Heart right ventricle (tissue), 16 donors: ENCODE measurements at regions not wholly inside any gene's neighbourhood (a gene's known extent, or its start where the extent isn't known, plus 50 kb on each side); places are given as distances from the start of the nearest gene placed in this dataset.

Experiments
- ATAC-seq, 8 donors: fragments of 200-7000 bp; cut with Tn5 transposase; one replicate each; pipeline ENCODE4 v1.9.1; 2020; ENCODE audit warnings: mild to moderate bottlenecking in 8 of 8, moderate library complexity in 8 of 8, moderate number of reproducible peaks in 1 of 8
- DNase-seq, 2 donors: peaks; one replicate each; pipeline ENCODE4 v3.0.0-alpha.2; 2020
- H3K27ac ChIP-seq, 10 donors: fragments of 200-600 bp; sonication (generic) in 2 of 10; one replicate each; pipeline versions ENCODE4 v1.5.0 to v1.8.0; 2020 to 2022; ENCODE audit warnings: mild to moderate bottlenecking in 3 of 10
- H3K27me3 ChIP-seq, 7 donors: fragments of 200-600 bp; one replicate each; pipeline ENCODE4 v1.8.0; 2021 to 2022; ENCODE audit warnings: mild to moderate bottlenecking in 2 of 7
- H3K36me3 ChIP-seq, 9 donors: fragments of 200-600 bp; sonication (generic) in 1 of 9; one replicate each; pipeline versions ENCODE4 v1.5.0 to v1.8.0; 2020 to 2022; ENCODE audit warnings: mild to moderate bottlenecking in 2 of 9
- H3K4me1 ChIP-seq, 9 donors: fragments of 200-600 bp; sonication (generic) in 1 of 9; one replicate each; pipeline versions ENCODE4 v1.5.0 to v1.8.0; 2020 to 2022; ENCODE audit warnings: mild to moderate bottlenecking in 4 of 9
- H3K4me3 ChIP-seq, 10 donors: fragments of 200-600 bp; sonication (generic) in 2 of 10; one replicate each; pipeline versions ENCODE4 v1.5.0 to v1.8.0; 2020 to 2022; ENCODE audit warnings: mild to moderate bottlenecking in 7 of 10, moderate library complexity in 2 of 10
- H3K9me3 ChIP-seq, 11 donors: fragments of 200-600 bp in 10 of 11; sonication (generic) in 2 of 11; one replicate each; pipeline versions ENCODE4 v1.5.0 to v1.8.0; 2013 to 2022; ENCODE audit warnings: mild to moderate bottlenecking in 2 of 11, control low read depth in 1 of 11, moderate library complexity in 1 of 11
- CTCF ChIP-seq, 9 donors: fragments of 200-600 bp; sonication (generic) in 2 of 9; IDR thresholded peaks; one replicate each; pipeline versions ENCODE4 v1.5.0 to v1.8.0; 2021 to 2022; ENCODE audit warnings: antibody characterized with exemption in 9 of 9, mild to moderate bottlenecking in 5 of 9, moderate library complexity in 1 of 9
- WGBS, 2 donors: extraction: QIAGEN DNeasy Blood & Tissue Kit; methylation state at CpG; one replicate each; pipeline ENCODE4 v1.1.7; 2013; ENCODE audit warnings: inconsistent platforms in 1 of 2; 5-methylcytosine and 5-hydroxymethylcytosine counted together
- intact Hi-C, 10 donors: fragments of 100-400 bp; cut with DNase I; formaldehyde crosslinking; loops; one replicate each; pipeline versions ENCODE4 v1.11.1 to v1.14.2; 2022
- donor health status: Arrhythmogenic right ventricular cardiomyopathy.
- donor health status: ischemic (EF 13 %, LVEDD 7.1; RV severe dilation, severe dysfunction).
- donor health status: healthy with polysubstance abuse.
- donor health status: DM: no; HTN: yes; CAD: no.
- donor health status: DM: no; HTN: no; CAD: no.
- donor health status: ischemic (EF 25% LVEDD 6.9; RV normal size, moderate dysfunction).
- donor health status: ischemic (EF 25% LVEDD 5.7; RV mildly dilated, moderate dysfunction).
- donor health status: healthy.
- donor health status: DM: yes; HTN: yes; CAD: no.
- donor health status: Ischemic cardiomyopathy.
- donor health status: ischemic (EF 35%, LVEDD 5.7; RV mildly dilated, moderate dysfunction).
- donor health status: nonischemic (EF 11% LVEDD 7.7; RV severe dilation, severe dysfunction).
- donor health status: DM: yes; HTN: yes; CAD: no.
- donor health status: PGD.
- donor health status: ischemic (EF 29% LVEDD 5.4; RV normal size, mild dysfunction).
- donor health status: nonischemic (EF 23%, LVEDD 6.1; RV moderate dilation, normal function).

DNA sequence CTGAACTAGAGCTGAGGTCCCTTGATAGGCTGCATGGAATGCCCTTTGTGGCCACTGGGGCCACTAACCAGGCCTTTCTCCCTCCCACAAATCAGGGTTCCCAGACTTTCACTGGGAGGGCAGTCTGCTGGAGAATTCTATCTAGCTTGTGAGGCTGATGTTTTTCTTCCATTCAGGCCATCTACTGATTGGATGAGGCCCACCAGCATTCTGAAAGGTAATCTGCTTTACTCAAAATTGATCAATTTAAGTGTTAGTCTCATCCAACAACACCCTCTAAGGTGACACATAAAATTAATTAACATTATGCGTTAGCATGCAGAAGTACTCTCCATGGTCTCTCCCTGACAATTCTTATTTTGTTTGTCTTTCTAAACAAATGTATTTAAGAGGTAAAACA is 80.5 kb downstream of the RTP4 start:
- Histone ChIP-seq H3K4me3 (no peak overlapping the region), H3K4me1 (no peaks in the 10 kb centered on the region), H3K27ac (no peak overlapping the region), H3K27me3 (peaks cover 0 to 7% (median 0%) of the 10 kb centered on the region in 7 donors), H3K9me3 (no peaks in the 10 kb centered on the region), H3K36me3 (no peaks in the 10 kb centered on the region)
- ATAC-seq (no peak), DNase-seq (no peak)
- WGBS, 2 donors: 94 to 100% methylated on average over 1 of the region's 1 CpG
- no peak for TF ChIP-seq CTCF (IDR thresholded peaks at IDR 0.05)
- intact Hi-C loops: no loop called here

DNA sequence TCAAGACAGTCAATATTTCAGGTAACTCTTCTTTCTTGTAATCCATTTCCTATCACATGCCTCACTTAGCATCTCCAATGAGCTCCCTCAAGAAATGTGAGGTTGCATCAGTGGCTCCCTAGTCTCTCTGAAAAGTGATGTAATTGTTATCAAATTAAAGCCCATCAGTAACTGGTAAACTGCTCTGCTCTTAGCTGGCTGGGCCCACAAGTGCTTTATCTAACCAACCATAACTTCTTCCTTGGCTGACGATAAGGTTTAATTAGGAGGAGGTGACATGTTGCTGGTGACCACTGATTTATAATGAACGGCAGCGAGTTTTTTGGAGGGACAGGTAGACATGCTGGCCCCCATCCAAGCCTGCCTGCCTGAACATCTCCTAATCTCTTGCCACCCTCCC is 79.6 kb downstream of the RTP4 start:
- no peaks in the 10 kb centered on the region for H3K9me3 ChIP-seq
- TF ChIP-seq CTCF (IDR thresholded peaks at IDR 0.05): no peak
- no peak for DNase-seq
- intact Hi-C loops: no loop called here
- no peaks in the 10 kb centered on the region for H3K36me3 ChIP-seq
- H3K27ac ChIP-seq: no peak overlapping the region
- no peak for ATAC-seq
- no peak overlapping the region for H3K4me3 ChIP-seq
- H3K4me1 ChIP-seq: no peaks in the 10 kb centered on the region
- 90 to 95% methylated on average over 3 of the region's 3 CpGs for WGBS, 2 donors
- peaks cover 0 to 7% (median 0%) of the 10 kb centered on the region in 7 donors for H3K27me3 ChIP-seq

- H3K27me3 ChIP-seq: peaks cover 0 to 7% (median 0%) of the 10 kb centered on the region in 7 donors
- no peaks in the 10 kb centered on the region for H3K36me3 ChIP-seq
- DNase-seq (no peak), ATAC-seq (no peak)
- 82 to 95% methylated on average over 2 of the region's 2 CpGs for whole genome bisulfite sequencing, 2 donors
- H3K4me1 ChIP-seq: no peaks in the 10 kb centered on the region
- TF ChIP-seq CTCF (IDR thresholded peaks at IDR 0.05): no peak
- H3K27ac ChIP-seq: no peak overlapping the region
- H3K9me3 ChIP-seq: no peaks in the 10 kb centered on the region
- intact Hi-C loops: no loop called here
- no peak overlapping the region for H3K4me3 ChIP-seq
These were observed 77.2 kb downstream of the RTP4 start for GRCh38 chr3:187445356-187445755.

- Histone ChIP-seq H3K4me3 (no peak overlapping the region), H3K9me3 (peaks cover 0 to 3% (median 0%) of the 10 kb centered on the region in 11 donors), H3K27me3 (peaks cover 0 to 14% (median 4%) of the 10 kb centered on the region in 7 donors), H3K27ac (no peak overlapping the region), H3K4me1 (no peaks in the 10 kb centered on the region), H3K36me3 (no peaks in the 10 kb centered on the region)
- ATAC-seq (no peak), DNase-seq (no peak)
- no peak for TF ChIP-seq CTCF (IDR thresholded peaks at IDR 0.05)
- WGBS, 2 donors: 28 to 30% methylated on average over 2 of the region's 2 CpGs
- intact Hi-C loops: no loop called here
These were observed 66.3 kb downstream of the RTP4 start for GRCh38 chr3:187434524-187434923.
